GM23338 (cell line): ENCODE measurements at regions not wholly inside any gene's neighbourhood (a gene's known extent, or its start where the extent isn't known, plus 50 kb on each side); places are given as distances from the start of the nearest gene placed in this dataset.

ENCODE experiments used
- ATAC-seq: fragments of 200-7000 bp; cut with Tn5 transposase; 3 replicates; pipeline ENCODE4 v1.9.1; 2020
- DNase-seq: peaks from one replicate; pipeline ENCODE4 v3.0.0-alpha.2; 2015; ENCODE audit warnings: low spot score
- H2AFZ ChIP-seq: fragments of 200-600 bp; sonication (generic); 2 replicates; pipeline ENCODE4 v1.8.0; 2016; ENCODE audit warnings: antibody characterized with exemption, mild to moderate bottlenecking, moderate library complexity
- H3F3A ChIP-seq: fragments of 200-600 bp; sonication (generic); replicated peaks from 2 replicates; pipeline ENCODE4 v1.8.0; 2017; ENCODE audit warnings: antibody characterized with exemption, mixed run types, low read depth
- H3K27ac ChIP-seq: fragments of 200-600 bp; sonication (generic); 2 replicates; pipeline ENCODE4 v1.6.1; 2016; ENCODE audit warnings: low read depth
- H3K27me3 ChIP-seq: fragments of 200-600 bp; sonication (generic); 2 replicates; pipeline ENCODE4 v1.8.0; 2016; ENCODE audit warnings: mild to moderate bottlenecking, mixed run types, moderate library complexity; ENCODE audit not compliant: insufficient read depth
- H3K36me3 ChIP-seq: fragments of 200-600 bp; sonication (generic); 2 replicates; pipeline ENCODE4 v1.8.0; 2016; ENCODE audit warnings: mild to moderate bottlenecking; ENCODE audit not compliant: insufficient read depth
- H3K4me1 ChIP-seq: fragments of 200-600 bp; sonication (generic); 2 replicates; pipeline ENCODE4 v1.8.0; 2016; ENCODE audit warnings: mild to moderate bottlenecking, moderate library complexity; ENCODE audit not compliant: insufficient read depth
- H3K4me2 ChIP-seq: fragments of 200-600 bp; sonication (generic); 2 replicates; pipeline ENCODE4 v1.7.1; 2017; ENCODE audit warnings: mixed run types
- H3K4me3 ChIP-seq: fragments of 200-600 bp; sonication (generic); 2 replicates; pipeline ENCODE4 v1.6.1; 2016; ENCODE audit warnings: mixed run types
- H3K79me2 ChIP-seq: fragments of 200-600 bp; sonication (generic); replicated peaks from 2 replicates; pipeline ENCODE4 v1.8.0; 2017; ENCODE audit warnings: mild to moderate bottlenecking; ENCODE audit not compliant: insufficient read depth
- H3K9me2 ChIP-seq: fragments of 200-600 bp; sonication (generic); 2 replicates; pipeline ENCODE4 v1.8.0; 2017; ENCODE audit not compliant: insufficient read depth
- H4K20me1 ChIP-seq: fragments of 200-600 bp; sonication (generic); replicated peaks from 2 replicates; pipeline ENCODE4 v1.8.0; 2017; ENCODE audit warnings: mild to moderate bottlenecking; ENCODE audit not compliant: insufficient read depth
- H3K27ac Mint-ChIP-seq: 2 replicates; pipeline ENCODE4 v1.8.0; 2020; ENCODE audit warnings: inconsistent platforms, mild to moderate bottlenecking, moderate library complexity, mixed read lengths
- H3K27me3 Mint-ChIP-seq: 3 replicates; pipeline ENCODE4 v1.8.0; 2022; ENCODE audit warnings: low read depth, mild to moderate bottlenecking, moderate library complexity, mixed read lengths, inconsistent platforms; ENCODE audit not compliant: insufficient read depth, poor library complexity
- H3K36me3 Mint-ChIP-seq: 3 replicates; pipeline ENCODE4 v1.8.0; 2021; ENCODE audit warnings: low read depth, mild to moderate bottlenecking, inconsistent platforms, moderate library complexity, mixed read lengths
- H3K4me1 Mint-ChIP-seq: 3 replicates; pipeline ENCODE4 v1.8.0; 2020; ENCODE audit warnings: mild to moderate bottlenecking, inconsistent platforms, mixed read lengths
- H3K4me3 Mint-ChIP-seq: 3 replicates; pipeline ENCODE4 v1.8.0; 2021; ENCODE audit warnings: moderate library complexity, mild to moderate bottlenecking, inconsistent platforms, mixed read lengths
- H3K9me3 Mint-ChIP-seq: 3 replicates; pipeline ENCODE4 v1.8.0; 2020; ENCODE audit warnings: moderate library complexity, mild to moderate bottlenecking, inconsistent platforms, mixed read lengths
- CREB1 ChIP-seq: fragments of 250-450 bp; sonication (Bioruptor Pico); IDR thresholded peaks from 2 replicates; pipeline ENCODE4 v1.5.0; 2020; ENCODE audit warnings: low read depth, mild to moderate bottlenecking, moderate library complexity
- CTCF ChIP-seq, 2 experiments: fragments of 200-600 bp in 1 of 2; sonication (generic) in 1 of 2; conservative IDR thresholded peaks; 2 replicates each; pipeline versions ENCODE4 v1.5.1 to v1.6.1; 2016 to 2017; ENCODE audit warnings: antibody characterized with exemption in 2 of 2, low read depth in 2 of 2, mild to moderate bottlenecking in 2 of 2, moderate library complexity in 1 of 2
- ETS1 ChIP-seq: IDR thresholded peaks from 2 replicates; pipeline ENCODE4 v1.6.1; 2016; ENCODE audit warnings: antibody characterized with exemption
- EZH2 ChIP-seq: fragments of 200-600 bp; sonication (generic); IDR thresholded peaks from one replicate; pipeline ENCODE4 v1.8.0; 2017; ENCODE audit warnings: antibody characterized with exemption, mild to moderate bottlenecking, low read depth; ENCODE audit not compliant: unreplicated experiment
- EZH2phosphoT487 ChIP-seq: fragments of 200-600 bp; sonication (generic); IDR thresholded peaks from one replicate; pipeline ENCODE4 v1.8.1; 2018; ENCODE audit warnings: antibody characterized with exemption; ENCODE audit not compliant: unreplicated experiment
- JUNB ChIP-seq: IDR thresholded peaks from one replicate; pipeline ENCODE4 v1.6.1; 2016; ENCODE audit warnings: antibody characterized with exemption; ENCODE audit not compliant: unreplicated experiment
- NANOG ChIP-seq: IDR thresholded peaks from 2 replicates; pipeline ENCODE4 v1.6.1; 2016; ENCODE audit warnings: antibody characterized with exemption, borderline replicate concordance
- POLR2AphosphoS5 ChIP-seq: IDR thresholded peaks from 2 replicates; pipeline ENCODE4 v1.6.1; 2016; ENCODE audit warnings: antibody characterized with exemption, low read depth
- STAT1 ChIP-seq: IDR thresholded peaks from one replicate; pipeline ENCODE4 v1.6.1; 2016; ENCODE audit warnings: antibody characterized with exemption; ENCODE audit not compliant: unreplicated experiment
- ZNF114 ChIP-seq: fragments of 250-450 bp; sonication (Bioruptor Pico); IDR thresholded peaks from 2 replicates; pipeline ENCODE4 v1.5.0; 2020; ENCODE audit warnings: mild to moderate bottlenecking, moderate library complexity
- ZNF331 ChIP-seq: fragments of 250-450 bp; sonication (Bioruptor Pico); IDR thresholded peaks from 2 replicates; pipeline ENCODE4 v1.5.0; 2020; ENCODE audit warnings: low read depth, mild to moderate bottlenecking, moderate library complexity
- ZNF462 ChIP-seq: fragments of 250-450 bp; sonication (Bioruptor Pico); IDR thresholded peaks from 2 replicates; pipeline ENCODE4 v1.5.0; 2020; ENCODE audit warnings: mild to moderate bottlenecking, moderate library complexity

GRCh38 chr6:122129313-122130025 is 270.0 kb upstream of the HSF2 start:
- H3K9me3 Mint-ChIP-seq = no peaks in the 10 kb centered on the region
- no peaks in the 10 kb centered on the region for H3K36me3 Mint-ChIP-seq
- TF ChIP-seq NANOG (no peak), ZNF114 (CRISPR knock-in tag) (no peak), EZH2phosphoT487 (no peak), POLR2AphosphoS5 (no peak), STAT1 (no peak), ZNF462 (CRISPR knock-in tag) (no peak), ETS1 (no peak), ZNF331 (no peak), CTCF (conservative IDR thresholded peaks at IDR 0.05; ENCODE audit: low read depth in 2 of 2) (no peak), CREB1 (no peak), EZH2 (no peak), JUNB (no peak)
- ATAC-seq (no peak), DNase-seq (no peak)
- no peak overlapping the region for H3K27ac Mint-ChIP-seq
- Histone ChIP-seq H3K27ac (no peak overlapping the region), H3K4me2 (no peak overlapping the region), H2AFZ (peak overlapping the region; percentile 53; the same call in 1 of the 2 replicates), H3F3A (no peaks in the 10 kb centered on the region), H3K79me2 (no peaks in the 10 kb centered on the region), H3K9me2 (no peaks in the 10 kb centered on the region), H3K27me3 (no peaks in the 10 kb centered on the region), H4K20me1 (no peaks in the 10 kb centered on the region), H3K4me1 (no peaks in the 10 kb centered on the region), H3K36me3 (no peaks in the 10 kb centered on the region), H3K4me3 (no peak overlapping the region)
- no peaks in the 10 kb centered on the region for H3K4me1 Mint-ChIP-seq
- H3K27me3 Mint-ChIP-seq = no peaks in the 10 kb centered on the region
- H3K4me3 Mint-ChIP-seq = no peak overlapping the region
